A549 (cell line): ENCODE measurements at regions not wholly inside any gene's neighbourhood (a gene's known extent, or its start where the extent isn't known, plus 50 kb on each side); places are given as distances from the start of the nearest gene placed in this dataset.

Source experiments
- ATAC-seq, 2 experiments: fragments of 200-7000 bp in 1 of 2; fragments of >200 bp in 1 of 2; cut with Nextera tagmentation in 1 of 2; cut with Tn5 transposase in 1 of 2; 3 replicates each; pipeline versions ENCODE4 v1.8.0 to v1.9.1; 2018 to 2020; ENCODE audit warnings: mild to moderate bottlenecking in 1 of 2, moderate library complexity in 1 of 2
- CTCF ChIA-PET: fragments of 300-600 bp; sonication (Branson Sonifier 250); formaldehyde crosslinking; extraction: SDS; loops from one replicate; lab custom pipeline; 2021; ENCODE audit warnings: antibody characterized with exemption, inconsistent platforms; lab: Yijun Ruan, JAX
- POLR2A ChIA-PET: fragments of 350-600 bp; formaldehyde crosslinking; extraction: SDS; loops from one replicate; lab custom pipeline; 2021; ENCODE audit warnings: antibody characterized with exemption, inconsistent platforms; lab: Yijun Ruan, JAX
- DNase-seq, 2 experiments: peaks; one replicate each; pipeline versions ENCODE4 v3.0.0 to v3.0.0-alpha.2; 2011 to 2016; ENCODE audit warnings: low read depth in 1 of 2, low spot score in 1 of 2
- FAIRE-seq: peaks from 2 replicates; lab custom pipeline; 2011; peaks lifted over from hg19 to GRCh38; lab: Jason Lieb, UNC
- H3K27ac ChIP-seq, 2 experiments: fragments of >200 bp; sonication (Bioruptor Twin); formaldehyde crosslinking; 3 replicates each; pipeline ENCODE4 v1.5.1; 2016 to 2017
- H3K4me1 ChIP-seq: fragments of >200 bp; sonication (Bioruptor Twin); formaldehyde crosslinking; 3 replicates; pipeline ENCODE4 v1.6.1; 2016
- H3K4me2 ChIP-seq: fragments of >200 bp; sonication (Bioruptor Twin); formaldehyde crosslinking; 3 replicates; pipeline ENCODE4 v1.6.1; 2016
- H3K4me3 ChIP-seq: fragments of >200 bp; sonication (Bioruptor Twin); formaldehyde crosslinking; 3 replicates; pipeline ENCODE4 v1.5.1; 2016
- H3K9me3 ChIP-seq: fragments of >200 bp; sonication (Bioruptor Twin); formaldehyde crosslinking; 3 replicates; pipeline ENCODE4 v1.6.1; 2016
- ATOH8 ChIP-seq: fragments of 250-450 bp; sonication (Bioruptor Pico); IDR thresholded peaks from 2 replicates; pipeline ENCODE4 v1.5.0; 2020; ENCODE audit warnings: low read depth, mild to moderate bottlenecking, moderate library complexity
- BHLHE40 ChIP-seq: IDR thresholded peaks from 2 replicates; pipeline ENCODE4 v1.6.1; 2012; ENCODE audit warnings: low read depth, low read length, inconsistent platforms
- CHD2 ChIP-seq: fragments of 150-350 bp; IDR thresholded peaks from 2 replicates; pipeline ENCODE4 v1.6.1; 2014; ENCODE audit warnings: low read length; ENCODE audit not compliant: partially characterized antibody
- FOSL2 ChIP-seq, 2 experiments: fragments of 450-650 bp in 1 of 2; fragments of >200 bp in 1 of 2; sonication (Bioruptor Twin) in 1 of 2; formaldehyde crosslinking; IDR thresholded peaks; 2 replicates each; pipeline versions ENCODE4 v1.5.0 to v1.6.1; 2016 to 2020; ENCODE audit warnings: mild to moderate bottlenecking in 1 of 2, moderate library complexity in 1 of 2
- FOXS1 ChIP-seq: fragments of 250-450 bp; sonication (Bioruptor Pico); IDR thresholded peaks from 2 replicates; pipeline ENCODE4 v1.5.0; 2020; ENCODE audit warnings: mild to moderate bottlenecking, moderate library complexity
- GATA3 ChIP-seq: IDR thresholded peaks from 2 replicates; pipeline ENCODE4 v1.6.1; 2012; ENCODE audit warnings: borderline replicate concordance
- KDM5A ChIP-seq: fragments of 200-600 bp; sonication (generic); IDR thresholded peaks from 2 replicates; pipeline ENCODE4 v1.6.1; 2016; ENCODE audit warnings: antibody characterized with exemption, mild to moderate bottlenecking
- MAZ ChIP-seq: fragments of 150-350 bp; IDR thresholded peaks from 2 replicates; pipeline ENCODE4 v1.6.1; 2014; ENCODE audit warnings: antibody characterized with exemption, low read depth, low read length, borderline replicate concordance
- MYC ChIP-seq: IDR thresholded peaks from 2 replicates; pipeline ENCODE4 v1.6.1; 2012; ENCODE audit warnings: mild to moderate bottlenecking, inconsistent platforms, low read length, improper control_type of control experiment, borderline replicate concordance
- PHF8 ChIP-seq: fragments of 200-600 bp; sonication (generic); IDR thresholded peaks from 2 replicates; pipeline ENCODE4 v1.6.1; 2016; ENCODE audit warnings: low read depth, mild to moderate bottlenecking, antibody characterized with exemption, moderate library complexity, borderline replicate concordance
- POLR2A ChIP-seq: IDR thresholded peaks from 2 replicates; pipeline ENCODE4 v1.6.1; 2012; ENCODE audit warnings: mild to moderate bottlenecking, low read length
- RAD21 ChIP-seq, 2 experiments: fragments of >200 bp in 1 of 2; sonication (Bioruptor Twin) in 1 of 2; formaldehyde crosslinking in 1 of 2; IDR thresholded peaks in 1 of 2; conservative IDR thresholded peaks in 1 of 2; 2 replicates in 1 of 2; 3 replicates in 1 of 2; pipeline ENCODE4 v1.6.1; 2012 to 2018; ENCODE audit warnings: inconsistent platforms in 1 of 2
- SMC3 ChIP-seq: fragments of >200 bp; sonication (Bioruptor Twin); formaldehyde crosslinking; IDR thresholded peaks from 3 replicates; pipeline ENCODE4 v1.6.1; 2018; ENCODE audit warnings: inconsistent platforms
- TP53 ChIP-seq: fragments of 250-450 bp; sonication (Bioruptor Pico); IDR thresholded peaks from 2 replicates; pipeline ENCODE4 v1.5.0; 2021; ENCODE audit warnings: mild to moderate bottlenecking, moderate library complexity
- WGBS: methylation state at CpG from one replicate; pipeline ENCODE4 v1.1.6; 2017; ENCODE audit errors: missing lambda C conversion rate; 5-methylcytosine and 5-hydroxymethylcytosine counted together
- TF ChIP-seq, protein P1 (sequence below): fragments of >200 bp; sonication (Bioruptor Twin); formaldehyde crosslinking; IDR thresholded peaks from 3 replicates; pipeline ENCODE4 v1.5.1; 2016
- TF ChIP-seq, protein P2 (sequence below): IDR thresholded peaks from 2 replicates; pipeline ENCODE4 v1.6.1; 2012

DNA sequence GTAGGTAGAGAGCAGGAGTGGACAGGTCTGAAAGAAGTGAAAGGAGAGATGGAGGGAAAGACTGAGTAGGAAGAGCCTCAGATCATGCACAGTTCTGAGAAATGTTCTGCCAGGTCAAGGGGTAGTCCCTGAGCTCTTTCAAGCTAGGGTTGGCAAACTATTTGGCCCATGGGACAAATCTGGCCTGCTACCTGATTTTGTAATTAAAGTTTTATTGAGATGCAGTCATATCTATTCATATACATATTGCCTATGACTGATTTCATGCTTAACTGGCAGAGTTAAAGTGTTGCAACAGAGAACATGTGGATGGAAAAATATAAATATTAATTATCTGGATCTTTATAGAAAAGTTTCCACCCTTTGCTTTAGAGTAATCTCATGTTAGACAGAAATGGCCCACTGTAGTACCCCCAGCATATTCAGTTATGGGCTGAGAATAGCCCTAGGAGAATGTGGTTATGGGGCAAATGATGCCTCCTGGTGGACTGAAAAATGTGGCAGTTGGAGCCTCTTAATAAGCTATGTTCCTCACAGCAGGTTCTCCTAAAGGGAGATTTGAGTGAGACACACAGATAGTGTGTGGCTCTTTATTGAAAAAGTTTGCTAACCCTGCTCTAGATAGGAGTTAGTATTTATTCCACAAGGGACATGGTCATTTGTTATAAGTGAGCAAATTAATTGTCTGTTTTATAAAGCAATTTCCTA lies 476.9 kb downstream of the LRIG3 start:
- no peak overlapping the region for H3K27ac ChIP-seq
- H3K9me3 ChIP-seq, result no peaks in the 10 kb centered on the region
- ATAC-seq (peak in 1 of 2 experiments; percentile 80; a peak in 3 of 6 replicates), DNase-seq (peak in 1 of 2 experiments; percentile 47), FAIRE-seq (no peak)
- TF ChIP-seq RAD21 (conservative IDR thresholded peaks at IDR 0.05 in 1 of 2, IDR thresholded peaks at IDR 0.05 in 1 of 2) (peak; percentile 45 to 56; a peak in 4 of 5 replicates), SMC3 (peak; percentile 47; the same call in 2 of the 3 replicates), MAZ (no peak)
- TF ChIP-seq, protein P1, sequence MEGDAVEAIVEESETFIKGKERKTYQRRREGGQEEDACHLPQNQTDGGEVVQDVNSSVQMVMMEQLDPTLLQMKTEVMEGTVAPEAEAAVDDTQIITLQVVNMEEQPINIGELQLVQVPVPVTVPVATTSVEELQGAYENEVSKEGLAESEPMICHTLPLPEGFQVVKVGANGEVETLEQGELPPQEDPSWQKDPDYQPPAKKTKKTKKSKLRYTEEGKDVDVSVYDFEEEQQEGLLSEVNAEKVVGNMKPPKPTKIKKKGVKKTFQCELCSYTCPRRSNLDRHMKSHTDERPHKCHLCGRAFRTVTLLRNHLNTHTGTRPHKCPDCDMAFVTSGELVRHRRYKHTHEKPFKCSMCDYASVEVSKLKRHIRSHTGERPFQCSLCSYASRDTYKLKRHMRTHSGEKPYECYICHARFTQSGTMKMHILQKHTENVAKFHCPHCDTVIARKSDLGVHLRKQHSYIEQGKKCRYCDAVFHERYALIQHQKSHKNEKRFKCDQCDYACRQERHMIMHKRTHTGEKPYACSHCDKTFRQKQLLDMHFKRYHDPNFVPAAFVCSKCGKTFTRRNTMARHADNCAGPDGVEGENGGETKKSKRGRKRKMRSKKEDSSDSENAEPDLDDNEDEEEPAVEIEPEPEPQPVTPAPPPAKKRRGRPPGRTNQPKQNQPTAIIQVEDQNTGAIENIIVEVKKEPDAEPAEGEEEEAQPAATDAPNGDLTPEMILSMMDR, result peak; percentile 18; the same call in 1 of the 3 replicates
- H3K4me2 ChIP-seq, result no peak overlapping the region
- H3K4me1 ChIP-seq, result no peaks in the 10 kb centered on the region
- ChIA-PET POLR2A (no interaction called here), CTCF (interaction anchor here (0.6 to 1.6 kb wide), 5 partner anchors 8 to 97 kb away, joined by 3 to 5 read pairs (median 4); no protein-coding TSS in a partner anchor)
- no peak overlapping the region for H3K4me3 ChIP-seq

DNA sequence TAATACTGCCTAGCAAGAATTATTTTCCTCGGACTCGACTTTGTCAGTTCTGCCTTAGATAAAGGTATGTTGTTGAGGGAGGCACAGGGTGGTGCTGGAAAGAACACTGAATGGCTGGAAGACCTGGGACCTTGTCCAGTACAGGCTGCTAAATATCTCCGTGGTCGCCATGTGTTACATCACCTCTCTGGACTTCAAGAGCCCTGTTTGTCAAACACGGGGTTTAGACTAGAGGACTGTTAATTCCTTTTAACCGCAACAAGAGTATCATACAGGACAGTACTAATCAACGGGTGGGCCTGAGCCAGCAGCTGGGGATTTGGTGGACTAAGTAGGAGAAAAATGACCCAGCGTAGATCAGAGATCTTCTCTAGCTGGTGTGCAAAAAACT lies 476.3 kb downstream of the LRIG3 start:
- Histone ChIP-seq H3K4me1 (no peaks in the 10 kb centered on the region), H3K4me3 (no peak overlapping the region), H3K9me3 (no peaks in the 10 kb centered on the region), H3K4me2 (no peak overlapping the region), H3K27ac (no peak overlapping the region)
- FAIRE-seq (no peak), ATAC-seq (no peak), DNase-seq (no peak)
- CTCF ChIA-PET, result interaction anchor here (0.6 to 1.6 kb wide), 4 partner anchors 9 to 97 kb away, joined by 3 to 5 read pairs (median 4); no protein-coding TSS in a partner anchor
- TF ChIP-seq RAD21 (conservative IDR thresholded peaks at IDR 0.05 in 1 of 2, IDR thresholded peaks at IDR 0.05 in 1 of 2), result no peak
- TF ChIP-seq GATA3, result no peak
- TF ChIP-seq, protein P2, sequence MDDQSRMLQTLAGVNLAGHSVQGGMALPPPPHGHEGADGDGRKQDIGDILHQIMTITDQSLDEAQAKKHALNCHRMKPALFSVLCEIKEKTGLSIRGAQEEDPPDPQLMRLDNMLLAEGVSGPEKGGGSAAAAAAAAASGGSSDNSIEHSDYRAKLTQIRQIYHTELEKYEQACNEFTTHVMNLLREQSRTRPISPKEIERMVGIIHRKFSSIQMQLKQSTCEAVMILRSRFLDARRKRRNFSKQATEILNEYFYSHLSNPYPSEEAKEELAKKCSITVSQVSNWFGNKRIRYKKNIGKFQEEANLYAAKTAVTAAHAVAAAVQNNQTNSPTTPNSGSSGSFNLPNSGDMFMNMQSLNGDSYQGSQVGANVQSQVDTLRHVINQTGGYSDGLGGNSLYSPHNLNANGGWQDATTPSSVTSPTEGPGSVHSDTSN, result no peak
- TF ChIP-seq POLR2A, result no peak
- TF ChIP-seq FOXS1, result no peak
- no peak for TF ChIP-seq FOSL2 (IDR thresholded peaks at IDR 0.05)
- no peak for TF ChIP-seq FOSL2 (CRISPR knock-in tag; IDR thresholded peaks at IDR 0.05)
- no peak for TF ChIP-seq KDM5A
- no peak for TF ChIP-seq TP53 (CRISPR knock-in tag)
- TF ChIP-seq ATOH8 (CRISPR knock-in tag), result no peak
- no peak for TF ChIP-seq PHF8
- no peak for TF ChIP-seq BHLHE40
- no peak for TF ChIP-seq CHD2
- TF ChIP-seq MYC, result no peak
- TF ChIP-seq, protein P1, result no peak
- TF ChIP-seq, all 56 proteins: peak for 0
- 79% methylated on average over 8 of the region's 8 CpGs for WGBS
- POLR2A ChIA-PET, result no interaction called here
